SK-N-SH (cell line): ENCODE measurements at regions not wholly inside any gene's neighbourhood (a gene's known extent, or its start where the extent isn't known, plus 50 kb on each side); places are given as distances from the start of the nearest gene placed in this dataset.

ENCODE experiments used
- CTCF ChIA-PET: fragments of 300-600, 350-600 bp; formaldehyde crosslinking; extraction: SDS; loops from one replicate; lab custom pipeline; 2021; lab: Yijun Ruan, JAX
- POLR2A ChIA-PET: fragments of 350-600 bp; sonication (Branson Sonifier 250); formaldehyde crosslinking; extraction: SDS; loops from one replicate; lab custom pipeline; 2020; ENCODE audit warnings: antibody characterized with exemption, inconsistent platforms; lab: Yijun Ruan, JAX
- DNase-seq: peaks from one replicate; pipeline ENCODE4 v3.0.0; 2012
- H2AFZ ChIP-seq: fragments of 200-600 bp; sonication (generic); 2 replicates; pipeline ENCODE4 v1.8.1; 2016; ENCODE audit warnings: antibody characterized with exemption, mild to moderate bottlenecking, low read depth
- H3F3A ChIP-seq: fragments of 200-600 bp; sonication (generic); replicated peaks from 2 replicates; pipeline ENCODE3; 2016; ENCODE audit warnings: antibody characterized with exemption, mild to moderate bottlenecking; ENCODE audit not compliant: insufficient read depth
- H3K27ac ChIP-seq, 2 experiments: fragments of 200-500 bp in 1 of 2; fragments of 200-600 bp in 1 of 2; sonication (Bioruptor generic) in 1 of 2; sonication (generic), shearing (Covaris generic) in 1 of 2; 2 replicates each; pipeline versions ENCODE4 v1.5.1 to v1.6.1; 2014 to 2016; ENCODE audit warnings: low read depth in 2 of 2, inconsistent platforms in 1 of 2, low read length in 1 of 2, mild to moderate bottlenecking in 1 of 2, mixed read lengths in 1 of 2
- H3K27me3 ChIP-seq: fragments of 200-600 bp; sonication (generic), shearing (Covaris generic); 2 replicates; pipeline ENCODE4 v1.6.1; 2016; ENCODE audit warnings: mixed run types; ENCODE audit not compliant: insufficient read depth
- H3K36me3 ChIP-seq, 2 experiments: fragments of 200-500 bp in 1 of 2; fragments of 200-600 bp in 1 of 2; sonication (Bioruptor generic) in 1 of 2; sonication (generic) in 1 of 2; replicated peaks in 1 of 2; 2 replicates each; pipeline versions ENCODE3 to v1.5.1; 2014 to 2016; ENCODE audit warnings: low read length in 1 of 2, mild to moderate bottlenecking in 1 of 2; ENCODE audit not compliant: insufficient read depth in 2 of 2, control insufficient read depth in 1 of 2
- H3K4me1 ChIP-seq, 2 experiments: fragments of 200-500 bp in 1 of 2; fragments of 200-600 bp in 1 of 2; sonication (Bioruptor generic) in 1 of 2; sonication (generic), shearing (Covaris generic) in 1 of 2; 2 replicates each; pipeline versions ENCODE4 v1.5.1 to v1.6.1; 2014 to 2016; ENCODE audit warnings: low read depth in 1 of 2, low read length in 1 of 2, mixed run types in 1 of 2; ENCODE audit not compliant: insufficient read depth in 2 of 2, control insufficient read depth in 1 of 2
- H3K4me2 ChIP-seq: fragments of 200-600 bp; sonication (generic), shearing (Covaris generic); 2 replicates; pipeline ENCODE4 v1.6.1; 2017; ENCODE audit warnings: mixed run types
- H3K4me3 ChIP-seq, 2 experiments: fragments of 200-500 bp in 1 of 2; fragments of 200-600 bp in 1 of 2; sonication (Bioruptor generic) in 1 of 2; sonication (generic), shearing (Covaris generic) in 1 of 2; 2 replicates each; pipeline versions ENCODE4 v1.5.1 to v1.8.1; 2014 to 2016; ENCODE audit warnings: low read depth in 2 of 2, inconsistent platforms in 1 of 2, low read length in 1 of 2, mild to moderate bottlenecking in 1 of 2, mixed read lengths in 1 of 2, moderate library complexity in 1 of 2
- H3K79me2 ChIP-seq: fragments of 200-600 bp; sonication (generic); 2 replicates; pipeline ENCODE4 v1.8.1; 2017; ENCODE audit warnings: mild to moderate bottlenecking; ENCODE audit not compliant: insufficient read depth
- H3K9ac ChIP-seq: fragments of 200-600 bp; sonication (generic); 2 replicates; pipeline ENCODE4 v1.6.1; 2017; ENCODE audit warnings: mixed run types
- H3K9me2 ChIP-seq: fragments of 200-600 bp; sonication (generic); 2 replicates; pipeline ENCODE4 v1.6.1; 2017; ENCODE audit warnings: mixed run types
- H3K9me3 ChIP-seq: fragments of 200-600 bp; sonication (generic); 2 replicates; pipeline ENCODE4 v1.6.1; 2017; ENCODE audit warnings: mixed run types, mild to moderate bottlenecking, moderate library complexity
- H4K20me1 ChIP-seq: fragments of 200-600 bp; sonication (generic); 2 replicates; pipeline ENCODE4 v1.6.1; 2017; ENCODE audit warnings: mild to moderate bottlenecking, mixed run types; ENCODE audit not compliant: insufficient read depth
- GABPA ChIP-seq: IDR thresholded peaks from 2 replicates; pipeline ENCODE4 v1.4.0; 2012; ENCODE audit warnings: low read depth, mild to moderate bottlenecking
- JUND ChIP-seq: IDR thresholded peaks from 2 replicates; pipeline ENCODE4 v1.4.0; 2012
- MXI1 ChIP-seq: IDR thresholded peaks from 2 replicates; pipeline ENCODE4 v1.6.1; 2012; ENCODE audit warnings: mild to moderate bottlenecking, low read depth, low read length, improper control_type of control experiment
- NRF1 ChIP-seq: IDR thresholded peaks from 2 replicates; pipeline ENCODE4 v1.6.1; 2012; ENCODE audit warnings: low read depth, mild to moderate bottlenecking, low read length
- RAD21 ChIP-seq: IDR thresholded peaks from 2 replicates; pipeline ENCODE4 v1.6.1; 2012; ENCODE audit warnings: mild to moderate bottlenecking, low read length
- REST ChIP-seq: IDR thresholded peaks from 2 replicates; pipeline ENCODE4 v1.6.1; 2012; ENCODE audit warnings: mild to moderate bottlenecking, low read depth, low read length, moderate library complexity
- RFX5 ChIP-seq: IDR thresholded peaks from 2 replicates; pipeline ENCODE4 v1.6.1; 2012; ENCODE audit warnings: mild to moderate bottlenecking, improper control_type of control experiment, low read length
- SMC3 ChIP-seq: IDR thresholded peaks from 2 replicates; pipeline ENCODE4 v1.6.1; 2012; ENCODE audit warnings: low read depth, low read length, improper control_type of control experiment
- TCF12 ChIP-seq: IDR thresholded peaks from 2 replicates; pipeline ENCODE4 v1.4.0; 2012
- YY1 ChIP-seq: IDR thresholded peaks from 2 replicates; pipeline ENCODE4 v1.4.0; 2012; ENCODE audit warnings: low read depth, mild to moderate bottlenecking
- WGBS: methylation state at CpG from one replicate; pipeline ENCODE4 v1.1.6; 2017; ENCODE audit warnings: low lambda C conversion rate; 5-methylcytosine and 5-hydroxymethylcytosine counted together

DNA sequence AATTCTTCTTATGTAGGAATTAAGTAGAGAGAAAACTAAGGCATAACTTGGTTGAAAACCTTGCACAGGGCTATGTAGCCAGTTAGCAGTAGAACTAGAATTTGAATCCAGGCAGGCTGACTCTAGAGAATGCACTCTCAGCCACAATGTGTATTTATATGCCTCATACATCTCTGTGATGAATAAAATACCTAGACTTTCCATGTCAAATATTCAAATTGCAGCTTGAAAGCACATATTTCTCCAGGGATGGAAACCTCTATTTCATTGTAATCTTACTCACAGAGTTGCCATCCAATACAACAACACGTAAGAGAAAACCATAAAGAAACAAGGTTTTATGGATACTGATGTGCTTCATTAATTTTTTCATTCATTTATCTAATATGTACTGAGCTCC lies 256.0 kb upstream of the FLRT2 start:
- ChIA-PET CTCF (no interaction called here), POLR2A (no interaction called here)
- no peak for TF ChIP-seq GABPA
- TF ChIP-seq TCF12: no peak
- no peak for TF ChIP-seq MXI1
- TF ChIP-seq NRF1: no peak
- TF ChIP-seq JUND: no peak
- TF ChIP-seq REST: no peak
- no peak for TF ChIP-seq RFX5
- no peak for TF ChIP-seq YY1
- no peak for TF ChIP-seq RAD21
- no peaks in the 10 kb centered on the region for H3K9me2 ChIP-seq
- H2AFZ ChIP-seq: no peak overlapping the region
- WGBS: 22% methylated on average over 1 of the region's 1 CpG
- no peaks in the 10 kb centered on the region for H4K20me1 ChIP-seq
- no peaks in the 10 kb centered on the region; a peak in 1 of 4 replicates for H3K4me1 ChIP-seq
- H3K4me3 ChIP-seq: no peak overlapping the region
- H3K79me2 ChIP-seq: no peaks in the 10 kb centered on the region
- peaks cover under 1% of the 10 kb centered on the region for H3F3A ChIP-seq
- H3K27me3 ChIP-seq: no peaks in the 10 kb centered on the region
- no peak overlapping the region for H3K4me2 ChIP-seq
- H3K9ac ChIP-seq: no peak overlapping the region
- DNase-seq: no peak
- H3K27ac ChIP-seq: no peak overlapping the region
- H3K9me3 ChIP-seq: no peaks in the 10 kb centered on the region
- H3K36me3 ChIP-seq: no peaks in the 10 kb centered on the region

DNA sequence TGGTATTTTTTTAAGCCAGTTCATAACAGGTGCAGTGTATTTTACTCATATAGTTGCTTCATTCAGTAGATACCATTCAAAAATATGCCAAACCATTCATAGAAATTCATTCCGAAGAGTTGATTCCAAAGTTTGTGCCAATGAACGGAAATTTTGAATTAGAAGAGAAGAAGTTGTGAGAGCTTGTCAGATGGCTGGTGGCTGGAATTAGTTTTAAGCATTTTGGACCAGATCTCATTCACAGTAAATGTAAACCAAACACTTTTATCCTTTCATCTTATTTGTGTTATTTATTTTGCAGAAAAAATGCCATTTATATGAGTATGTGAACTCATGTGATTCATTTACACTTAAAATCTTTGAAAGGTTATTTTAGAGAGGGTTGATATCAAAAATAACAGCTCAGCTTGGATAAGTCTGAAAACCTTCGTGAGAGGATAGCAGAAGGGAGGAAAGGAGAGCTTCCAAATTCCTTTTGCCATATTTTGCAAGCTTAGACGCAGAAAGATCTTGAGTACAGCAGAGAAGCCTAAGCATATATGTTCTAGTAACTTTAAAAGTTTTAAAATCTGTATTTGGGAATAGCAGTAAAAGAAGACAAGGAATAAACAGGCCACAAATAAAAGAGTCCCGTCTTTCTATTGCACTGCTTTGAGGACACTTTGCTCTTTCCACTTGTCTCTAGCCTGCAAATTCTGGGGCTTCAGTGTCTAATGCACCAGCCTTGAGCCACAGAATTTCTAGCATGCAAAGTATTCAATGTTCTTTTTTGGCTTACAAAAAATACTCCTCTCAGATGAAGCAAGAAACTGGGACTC lies 253.6 kb upstream of the FLRT2 start:
- WGBS: 33% methylated on average over 5 of the region's 5 CpGs
- Histone ChIP-seq H4K20me1 (no peaks in the 10 kb centered on the region), H3F3A (peaks cover 10% of the 10 kb centered on the region), H2AFZ (no peak overlapping the region), H3K9me3 (no peaks in the 10 kb centered on the region), H3K4me2 (no peak overlapping the region), H3K9ac (no peak overlapping the region), H3K27ac (no peak overlapping the region), H3K4me3 (no peak overlapping the region), H3K27me3 (no peaks in the 10 kb centered on the region), H3K79me2 (no peaks in the 10 kb centered on the region), H3K36me3 (no peaks in the 10 kb centered on the region), H3K4me1 (peaks cover 0 to 3% of the 10 kb centered on the region in 2 experiments; a peak in 1 of 4 replicates), H3K9me2 (no peaks in the 10 kb centered on the region)
- no peak for TF ChIP-seq SMC3
- DNase-seq: no peak
- POLR2A ChIA-PET: no interaction called here
- CTCF ChIA-PET: no interaction called here
